HUDEP-2 (cell line): ENCODE measurements at regions not wholly inside any gene's neighbourhood (a gene's known extent, or its start where the extent isn't known, plus 50 kb on each side); places are given as distances from the start of the nearest gene placed in this dataset.
"Not testable (repeated sequence)": the region's sequence is repeated elsewhere in the genome, so short reads cannot be mapped to it uniquely, and the experiment has no call there.

Experiments used
- DNase-seq, 76 experiments: peaks; one replicate each; lab custom pipeline; 2025; ENCODE audit not compliant: unreplicated experiment in 76 of 76; lab: John Stamatoyannopoulos, UW

- DNase-seq: peak in 3 of 76 experiments; percentile 4 to 19 (median 9)
Observed at GRCh38 chr13:59261928-59262488, 901.7 kb downstream of the DIAPH3 start.

GRCh38 chr13:59263531-59263930, 900.2 kb downstream of the DIAPH3 start:
- no peak for DNase-seq

DNA sequence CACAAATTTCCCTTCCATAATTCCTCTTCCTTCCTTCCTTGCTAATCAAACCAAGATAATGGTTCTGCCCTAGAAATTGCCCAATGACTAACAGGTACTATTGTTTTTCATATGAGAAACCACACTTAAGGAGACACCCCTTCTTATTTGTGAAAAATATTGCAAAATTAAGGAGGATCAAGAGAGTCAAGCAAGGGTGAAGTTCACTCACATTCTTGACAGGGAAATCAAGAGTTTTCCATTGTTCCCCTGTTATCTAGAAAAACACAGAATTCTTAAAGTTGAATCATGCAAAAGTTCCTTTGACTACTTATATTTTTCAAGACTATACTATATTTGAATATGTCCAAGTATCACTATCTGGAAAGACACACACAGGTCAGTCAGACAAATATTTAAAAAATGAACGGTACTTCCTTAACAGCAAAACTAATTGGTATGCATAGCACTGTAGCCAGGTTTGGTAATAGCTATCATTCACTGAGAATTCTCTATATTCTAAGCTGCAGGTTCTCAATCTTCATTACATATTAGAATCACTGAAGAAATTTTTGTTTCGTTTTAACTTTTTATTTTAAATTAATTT, 897.2 kb downstream of the DIAPH3 start:
- DNase-seq: no peak

DNA sequence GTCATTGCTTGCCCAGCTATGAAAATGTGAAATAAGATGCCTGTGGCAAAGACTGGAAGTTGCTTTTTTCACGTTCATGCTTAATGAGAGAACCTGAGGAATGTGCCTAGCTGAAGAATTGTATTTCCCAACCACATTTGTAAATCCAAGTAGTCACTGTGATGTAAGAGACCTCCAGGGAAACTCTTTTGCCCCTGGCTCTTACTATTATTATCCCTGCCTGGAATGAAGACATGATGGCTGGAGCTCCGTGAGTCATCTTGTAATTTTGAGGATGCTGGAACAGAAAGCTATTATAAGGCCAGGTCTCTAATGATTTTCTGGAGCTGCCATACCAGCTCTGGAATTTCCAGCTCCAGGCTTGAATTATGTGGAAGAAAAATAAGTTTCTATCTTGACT, 894.3 kb downstream of the DIAPH3 start:
- no peak for DNase-seq

DNA sequence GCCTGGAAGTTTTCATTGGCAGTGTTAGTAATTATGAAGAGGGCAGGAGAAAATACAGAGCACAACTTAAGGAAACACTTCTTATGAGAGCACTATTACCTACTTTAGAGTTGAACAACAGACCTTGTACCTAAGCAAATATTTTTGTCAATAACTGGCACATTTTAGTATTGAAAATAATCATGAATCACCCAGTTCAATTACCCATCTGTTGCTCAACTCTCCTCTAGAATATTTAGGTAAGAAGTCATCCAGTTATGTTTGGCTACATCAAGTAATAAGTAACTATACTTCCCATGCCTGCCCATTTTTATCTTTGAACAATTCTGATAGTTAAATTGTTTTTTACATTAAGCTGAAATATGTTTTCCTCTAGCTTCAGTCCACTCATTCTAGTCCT, 893.4 kb downstream of the DIAPH3 start:
- no peak for DNase-seq

DNA sequence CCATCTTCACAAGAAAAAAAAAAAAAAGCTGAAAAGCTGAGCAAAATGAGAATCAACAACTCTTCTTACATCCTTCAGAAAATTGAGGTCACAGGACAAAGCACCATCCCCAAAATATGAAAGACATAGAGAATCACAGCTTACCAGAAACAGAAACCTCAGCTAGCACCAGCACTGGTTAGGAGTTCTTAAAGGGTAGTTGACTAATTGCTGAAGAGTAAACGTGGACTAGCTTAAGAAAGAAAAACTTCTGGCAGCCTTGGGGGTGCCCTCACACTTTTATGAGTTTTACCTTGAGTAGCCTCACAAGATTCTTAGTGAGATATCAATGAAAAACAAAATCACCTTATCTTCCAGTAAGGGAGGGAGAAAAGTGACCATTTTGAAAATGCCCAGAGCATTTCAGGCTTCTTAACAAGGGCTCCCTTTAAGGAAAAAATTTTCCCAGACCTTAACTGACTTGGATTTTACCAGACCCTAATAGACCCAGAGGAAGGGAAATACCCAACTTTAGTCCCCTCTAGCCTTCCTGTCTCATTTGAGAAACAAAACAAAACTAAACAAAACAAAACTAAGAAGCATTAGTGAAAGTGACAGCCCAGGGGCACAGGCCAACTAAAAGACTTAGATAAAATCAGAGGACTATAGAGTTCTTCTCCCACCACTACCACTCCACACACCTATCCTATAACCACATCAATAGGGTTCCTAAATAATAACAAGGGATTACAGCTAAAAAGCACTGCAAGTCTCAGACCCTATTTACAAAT, 888.6 kb downstream of the DIAPH3 start:
- no peak for DNase-seq

DNA sequence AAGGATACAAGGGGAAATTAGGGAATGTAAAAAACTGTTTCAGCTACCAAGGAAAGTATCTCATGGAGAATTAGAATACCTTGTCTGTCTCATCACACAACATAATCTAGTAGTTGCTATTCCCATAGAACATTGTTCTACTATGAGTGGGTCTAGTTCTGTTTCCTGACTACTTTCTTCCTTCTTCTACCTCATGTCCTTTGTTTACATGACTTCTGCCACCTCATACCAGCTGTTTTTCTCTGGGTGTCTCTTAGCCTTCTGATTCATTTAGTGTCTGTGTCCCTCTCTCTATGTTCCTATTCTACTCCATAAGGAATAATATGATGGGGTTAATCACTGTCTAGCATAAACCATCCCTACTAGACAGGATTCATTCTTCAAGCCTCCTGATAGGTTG, 887.3 kb downstream of the DIAPH3 start:
- DNase-seq: no peak

- no peak for DNase-seq
Observed at GRCh38 chr13:59277106-59277505, 886.6 kb downstream of the DIAPH3 start.

DNA sequence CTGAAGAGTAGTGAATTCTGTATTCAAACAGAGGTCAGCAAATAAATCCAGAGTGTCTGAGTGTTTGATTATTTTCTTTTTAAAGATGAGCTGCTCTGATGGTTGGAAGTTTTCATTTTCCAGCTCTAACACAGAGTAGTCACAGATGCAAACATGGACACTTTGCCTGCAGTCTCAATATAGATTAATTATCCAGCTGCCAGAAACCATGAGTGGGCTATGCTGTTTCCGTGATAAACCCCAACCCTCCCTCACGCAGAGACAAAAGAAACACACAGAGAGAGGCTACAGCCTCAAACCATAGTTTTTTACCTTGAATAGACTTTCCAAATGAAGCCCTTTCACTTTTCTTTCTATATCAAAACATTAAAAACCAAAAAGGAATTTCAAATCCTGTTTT, 884.7 kb downstream of the DIAPH3 start:
- DNase-seq: no peak

GRCh38 chr13:59279576-59279975, 884.2 kb downstream of the DIAPH3 start:
- no peak for DNase-seq

DNA sequence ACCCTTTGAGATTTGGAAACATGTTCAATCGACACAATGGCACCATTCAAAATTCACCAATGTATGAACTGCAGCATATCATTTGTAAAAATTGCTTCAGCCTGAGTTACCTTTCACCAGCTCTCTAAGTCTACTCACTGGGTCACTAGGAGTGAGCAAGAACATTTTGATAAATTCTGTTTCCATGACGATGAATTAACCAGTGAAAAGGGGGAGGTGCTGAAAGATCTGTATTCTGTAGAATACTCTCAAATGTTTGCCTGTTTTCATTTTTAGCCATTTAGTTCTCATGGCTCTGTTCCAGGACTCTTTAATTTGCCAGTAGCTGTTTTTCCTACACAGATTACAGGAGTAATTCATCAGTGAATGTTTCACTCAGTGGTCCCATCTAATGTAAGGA, 883.4 kb downstream of the DIAPH3 start:
- DNase-seq: no peak

GRCh38 chr13:59281453-59281852, 882.3 kb downstream of the DIAPH3 start:
- no peak for DNase-seq

DNA sequence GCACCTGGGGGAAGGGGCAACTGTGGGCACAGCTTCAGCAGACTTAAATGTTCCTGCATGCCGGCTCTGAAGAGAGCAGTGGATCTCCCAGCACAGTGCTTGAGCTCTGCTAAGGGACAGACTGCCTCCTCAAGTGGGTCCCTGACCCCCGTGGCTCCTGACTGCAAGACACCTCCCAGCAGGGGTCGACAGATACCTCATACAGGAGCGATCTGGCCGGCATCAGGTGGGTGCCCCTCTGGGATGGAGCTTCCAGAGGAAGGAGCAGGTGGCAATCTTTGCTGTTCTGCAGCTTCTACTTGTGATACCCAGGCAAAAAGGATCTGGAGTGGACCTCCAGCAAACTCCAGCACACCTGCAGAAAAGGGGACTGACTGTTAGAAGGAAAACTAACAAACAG, 871.5 kb downstream of the DIAPH3 start:
- DNase-seq: not testable (repeated sequence)

DNA sequence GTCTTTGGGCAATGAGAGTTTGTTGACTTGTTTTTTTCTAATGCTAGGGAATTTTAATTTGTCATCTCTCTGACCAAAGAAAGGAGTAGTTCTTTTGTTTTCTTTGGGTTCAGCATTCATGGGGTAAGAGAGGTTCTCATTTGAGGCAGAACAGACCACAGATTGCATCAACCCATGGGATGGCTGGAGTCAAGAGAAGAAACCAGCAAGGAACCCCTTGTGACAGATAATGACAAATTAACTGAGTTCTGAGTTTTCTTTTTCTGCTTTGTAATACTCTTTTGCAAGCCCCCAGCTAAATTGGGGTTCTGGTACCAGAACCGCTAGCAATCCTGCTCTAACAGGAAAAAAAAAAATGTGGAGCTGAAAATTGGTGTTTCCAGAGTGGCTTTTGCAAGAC, 864.1 kb downstream of the DIAPH3 start:
- DNase-seq: peak in 1 of 76 experiments; percentile 1

- peak in 67 of 76 experiments; percentile 6 to 84 (median 41) for DNase-seq
Observed at GRCh38 chr13:59300355-59301173, 863.2 kb downstream of the DIAPH3 start.

DNA sequence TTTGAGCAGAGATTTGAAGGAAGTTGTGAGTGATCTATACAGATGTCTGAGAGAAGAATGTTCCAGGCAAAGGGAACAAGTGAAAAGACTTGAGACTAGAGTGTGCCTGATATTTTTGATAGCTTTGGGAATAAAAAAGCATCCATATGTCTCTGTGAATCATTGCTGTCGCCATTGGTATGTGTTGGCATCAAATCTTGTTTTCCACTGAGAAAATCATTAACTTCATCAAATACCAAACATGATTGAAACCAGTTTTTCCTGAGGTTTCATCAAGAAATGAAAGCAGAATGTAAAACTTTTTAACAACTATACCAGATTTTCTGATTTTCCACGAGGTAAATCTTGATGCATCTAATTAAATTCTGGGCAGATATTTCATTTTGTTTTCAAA, 862.6 kb downstream of the DIAPH3 start:
- DNase-seq: no peak

DNA sequence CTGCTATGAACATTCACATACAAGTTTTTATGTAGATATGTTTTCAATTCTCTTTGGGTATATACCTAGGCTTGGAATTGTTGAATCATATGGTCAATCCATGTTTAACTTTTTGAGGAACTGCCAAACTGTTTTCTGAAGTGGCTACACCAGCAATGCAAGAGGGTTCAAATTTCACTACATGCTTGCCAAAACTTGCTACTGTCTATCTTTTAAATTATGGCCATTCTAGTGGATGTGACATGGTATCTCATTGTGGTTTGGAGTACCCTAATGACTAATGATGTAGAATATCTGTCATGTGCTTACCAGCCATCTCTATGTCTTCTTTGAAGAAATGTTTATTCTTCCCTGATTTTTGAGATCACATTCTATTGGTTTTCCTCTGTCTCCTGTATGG, 860.3 kb downstream of the DIAPH3 start:
- DNase-seq: no peak

DNA sequence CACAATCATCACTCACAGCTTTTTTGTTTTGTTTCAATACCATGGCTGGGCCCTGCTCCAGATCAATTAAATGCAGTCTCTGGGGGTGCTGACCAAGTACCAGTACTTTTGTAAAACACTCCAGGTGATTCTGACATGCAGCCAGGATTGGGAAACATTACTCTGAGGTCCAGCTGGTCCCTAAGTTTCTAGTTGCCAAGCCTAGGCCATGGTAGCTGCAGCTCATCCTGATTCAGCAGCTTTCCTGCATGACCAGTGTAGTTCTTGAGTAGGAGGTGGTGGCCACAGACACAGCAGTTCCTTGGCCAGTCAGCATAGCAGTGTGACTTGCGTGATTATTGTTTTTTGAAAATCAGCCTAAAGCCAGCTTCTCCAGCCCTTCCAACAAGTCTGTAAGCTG, 859.1 kb downstream of the DIAPH3 start:
- no peak for DNase-seq

GRCh38 chr13:59305896-59306295, 857.8 kb downstream of the DIAPH3 start:
- DNase-seq: no peak

- DNase-seq: no peak
Observed at GRCh38 chr13:59312776-59313175, 851.0 kb downstream of the DIAPH3 start.

- peak in 61 of 76 experiments; percentile 3 to 77 (median 42) for DNase-seq
Observed at GRCh38 chr13:59318320-59318930, 845.3 kb downstream of the DIAPH3 start.
